Neural cell (in vitro differentiated cells): ENCODE measurements at regions not wholly inside any gene's neighbourhood (a gene's known extent, or its start where the extent isn't known, plus 50 kb on each side); places are given as distances from the start of the nearest gene placed in this dataset.

Experiments
- H2AFZ ChIP-seq: fragments of 200-600, 300-800 bp; sonication (generic), shearing (Covaris generic); 2 replicates; pipeline ENCODE4 v1.6.0; 2014; ENCODE audit warnings: low read depth, mild to moderate bottlenecking, antibody characterized with exemption, low read length, moderate library complexity
- H3F3A ChIP-seq: fragments of 200-600 bp; shearing (Covaris generic); 2 replicates; pipeline ENCODE4 v1.6.1; 2016; ENCODE audit warnings: mild to moderate bottlenecking, moderate library complexity, mixed read lengths, antibody characterized with exemption, low read length; ENCODE audit not compliant: insufficient read depth, poor library complexity, severe bottlenecking
- H3K27ac ChIP-seq: fragments of 200-600, 300-800 bp; sonication (generic), shearing (Covaris generic); 2 replicates; pipeline ENCODE4 v1.5.1; 2014; ENCODE audit warnings: mild to moderate bottlenecking, low read length, moderate library complexity
- H3K27me3 ChIP-seq: fragments of 300-800, 200-600 bp; sonication (generic), shearing (Covaris generic); 2 replicates; pipeline ENCODE4 v1.6.0; 2014; ENCODE audit warnings: mild to moderate bottlenecking, low read depth, low read length, moderate library complexity; ENCODE audit not compliant: insufficient read depth
- H3K36me3 ChIP-seq: fragments of 300-800, 200-600 bp; sonication (generic), shearing (Covaris generic); 2 replicates; pipeline ENCODE4 v1.5.1; 2014; ENCODE audit warnings: mild to moderate bottlenecking, antibody characterized with exemption, low read length, moderate library complexity; ENCODE audit not compliant: insufficient read depth
- H3K4me2 ChIP-seq: fragments of 300-800, 200-600 bp; sonication (generic), shearing (Covaris generic); 2 replicates; pipeline ENCODE4 v1.6.0; 2014; ENCODE audit warnings: mild to moderate bottlenecking, low read length
- H3K4me3 ChIP-seq: fragments of 300-800, 200-600 bp; sonication (generic), shearing (Covaris generic); 2 replicates; pipeline ENCODE4 v1.5.1; 2014; ENCODE audit warnings: mild to moderate bottlenecking, low read length, moderate library complexity
- H3K79me2 ChIP-seq: fragments of 200-600 bp; shearing (Covaris generic); replicated peaks from 2 replicates; pipeline ENCODE4 v1.6.0; 2014; ENCODE audit warnings: mild to moderate bottlenecking, low read length, moderate library complexity; ENCODE audit not compliant: insufficient read depth
- H3K9ac ChIP-seq: fragments of 300-800, 200-600 bp; sonication (generic), shearing (Covaris generic); 2 replicates; pipeline ENCODE4 v1.6.1; 2016; ENCODE audit warnings: mild to moderate bottlenecking, low read length, mixed read lengths
- H3K9me2 ChIP-seq: fragments of 200-600 bp; shearing (Covaris generic); 2 replicates; pipeline ENCODE4 v1.6.1; 2016; ENCODE audit warnings: mild to moderate bottlenecking, low read length, mixed read lengths; ENCODE audit not compliant: insufficient read depth
- H3K9me3 ChIP-seq: fragments of 200-600, 300-800 bp; sonication (generic), shearing (Covaris generic); 2 replicates; pipeline ENCODE4 v1.6.1; 2016; ENCODE audit warnings: mild to moderate bottlenecking, mixed run types, low read length, moderate library complexity, mixed read lengths
- H4K20me1 ChIP-seq: fragments of 200-600 bp; shearing (Covaris generic); 2 replicates; pipeline ENCODE4 v1.6.1; 2016; ENCODE audit warnings: mild to moderate bottlenecking, mixed run types; ENCODE audit not compliant: insufficient read depth
- CTCF ChIP-seq: fragments of 450-650 bp; IDR thresholded peaks from 2 replicates; pipeline ENCODE4 v1.5.1; 2014; ENCODE audit warnings: antibody characterized with exemption, mild to moderate bottlenecking, moderate library complexity; ENCODE audit not compliant: poor library complexity, severe bottlenecking
- EP300 ChIP-seq: fragments of 450-650 bp; conservative IDR thresholded peaks from 2 replicates; pipeline ENCODE4 v1.6.1; 2014; ENCODE audit warnings: antibody characterized with exemption, mild to moderate bottlenecking, moderate library complexity; ENCODE audit not compliant: poor library complexity, severe bottlenecking
- EZH2 ChIP-seq: fragments of 200-600, 300-800 bp; shearing (Covaris generic), sonication (generic); IDR thresholded peaks from 2 replicates; pipeline ENCODE4 v1.6.1; 2014; ENCODE audit warnings: antibody characterized with exemption, low read length, borderline replicate concordance, mild to moderate bottlenecking; ENCODE audit not compliant: insufficient read depth, poor library complexity, severe bottlenecking
- MXI1 ChIP-seq: fragments of 450-650 bp; conservative IDR thresholded peaks from 2 replicates; pipeline ENCODE4 v1.6.1; 2014; ENCODE audit warnings: antibody characterized with exemption, mild to moderate bottlenecking; ENCODE audit not compliant: poor library complexity, severe bottlenecking
- POLR2AphosphoS5 ChIP-seq: IDR thresholded peaks from 2 replicates; pipeline ENCODE4 v1.6.1; 2012
- RAD21 ChIP-seq: fragments of 450-650 bp; conservative IDR thresholded peaks from 2 replicates; pipeline ENCODE4 v1.6.1; 2014; ENCODE audit warnings: antibody characterized with exemption, mild to moderate bottlenecking, moderate library complexity
- REST ChIP-seq: IDR thresholded peaks from 2 replicates; pipeline ENCODE4 v1.6.1; 2012; ENCODE audit warnings: borderline replicate concordance
- SMC3 ChIP-seq: fragments of 450-650 bp; conservative IDR thresholded peaks from 2 replicates; pipeline ENCODE4 v1.6.1; 2014; ENCODE audit warnings: antibody characterized with exemption, mild to moderate bottlenecking, moderate library complexity; ENCODE audit not compliant: poor library complexity
- TAF1 ChIP-seq: IDR thresholded peaks from 2 replicates; pipeline ENCODE4 v1.6.1; 2012; ENCODE audit warnings: low read depth

- H3K36me3 ChIP-seq: no peaks in the 10 kb centered on the region
- no peak for TF ChIP-seq POLR2AphosphoS5
- no peak for TF ChIP-seq MXI1
- TF ChIP-seq REST: no peak
- TF ChIP-seq CTCF: no peak
- no peak for TF ChIP-seq SMC3
These were observed 116.5 kb upstream of the IQCM start for GRCh38 chr4:149932188-149932587.

DNA sequence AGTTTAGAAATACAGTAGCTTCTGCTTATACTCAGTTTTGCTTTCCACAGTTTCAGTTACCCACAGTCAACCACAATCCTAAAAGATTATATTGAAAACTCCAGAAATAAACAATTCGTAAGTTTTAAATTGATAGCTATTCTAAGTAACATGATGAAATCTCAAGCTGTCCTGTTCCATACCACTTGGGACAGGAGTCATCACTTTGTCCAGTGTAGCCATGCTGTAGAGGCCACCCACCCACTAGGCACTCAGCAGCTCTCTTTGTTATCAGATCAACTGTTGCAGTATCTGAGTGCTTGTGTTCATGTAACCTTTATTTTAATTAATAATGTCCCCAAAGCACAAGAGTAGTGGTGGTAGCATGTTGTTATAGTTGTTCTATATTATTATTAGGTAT, 117.5 kb upstream of the IQCM start:
- H3K4me3 ChIP-seq: no peak overlapping the region
- no peaks in the 10 kb centered on the region for H3K36me3 ChIP-seq
- no peak overlapping the region for H3K4me2 ChIP-seq
- H3K9me3 ChIP-seq: no peaks in the 10 kb centered on the region
- no peaks in the 10 kb centered on the region for H3K27me3 ChIP-seq
- no peaks in the 10 kb centered on the region for H3K79me2 ChIP-seq
- TF ChIP-seq REST: no peak
- TF ChIP-seq SMC3: no peak
- TF ChIP-seq EP300: no peak
- no peak for TF ChIP-seq MXI1
- TF ChIP-seq RAD21: no peak
- no peak for TF ChIP-seq TAF1
- TF ChIP-seq CTCF: no peak
- no peak for TF ChIP-seq EZH2
- TF ChIP-seq POLR2AphosphoS5: no peak
- H3K9me2 ChIP-seq: no peaks in the 10 kb centered on the region
- H3F3A ChIP-seq: no peaks in the 10 kb centered on the region
- H3K27ac ChIP-seq: no peak overlapping the region
- no peak overlapping the region for H2AFZ ChIP-seq
- no peak overlapping the region for H3K9ac ChIP-seq
- H4K20me1 ChIP-seq: no peaks in the 10 kb centered on the region

More at GRCh38 chr4:149932188-149932587, 116.5 kb upstream of the IQCM start:
- no peak overlapping the region for H3K27ac ChIP-seq
- no peak overlapping the region for H3K4me3 ChIP-seq
- H3K9me2 ChIP-seq: no peaks in the 10 kb centered on the region
- no peaks in the 10 kb centered on the region for H3K79me2 ChIP-seq
- no peaks in the 10 kb centered on the region for H3K27me3 ChIP-seq
- H3F3A ChIP-seq: no peaks in the 10 kb centered on the region
- no peak overlapping the region for H3K9ac ChIP-seq
- H2AFZ ChIP-seq: no peak overlapping the region
- H3K9me3 ChIP-seq: no peaks in the 10 kb centered on the region
- H4K20me1 ChIP-seq: no peaks in the 10 kb centered on the region
- no peak overlapping the region for H3K4me2 ChIP-seq
